Calu3 (cell line): ENCODE measurements at regions not wholly inside any gene's neighbourhood (a gene's known extent, or its start where the extent isn't known, plus 50 kb on each side); places are given as distances from the start of the nearest gene placed in this dataset.

Experiments
- BruUV-seq: library from RNA; stranded (reverse); fragments of 400-500 nt; replicated peaks from 2 replicates; lab custom pipeline; 2021; lab: Mats Ljungman, UMichigan
- CTCF ChIA-PET: fragments of 300-600 bp; sonication (Branson Sonifier 250); formaldehyde crosslinking; loops from one replicate; lab custom pipeline; 2022; ENCODE audit warnings: antibody characterized with exemption; lab: Charles Lee
- DNase-seq: peaks from one replicate; pipeline ENCODE4 v3.0.0; 2022
- H3K27ac Mint-ChIP-seq: one replicate; pipeline ENCODE4 v1.8.0; 2022; ENCODE audit warnings: mixed read lengths; ENCODE audit not compliant: unreplicated experiment
- H3K27me3 Mint-ChIP-seq: one replicate; pipeline ENCODE4 v1.8.0; 2022; ENCODE audit warnings: mixed read lengths; ENCODE audit not compliant: unreplicated experiment
- H3K36me3 Mint-ChIP-seq: one replicate; pipeline ENCODE4 v1.8.0; 2022; ENCODE audit warnings: mild to moderate bottlenecking, moderate library complexity, mixed read lengths; ENCODE audit not compliant: insufficient read depth, unreplicated experiment
- H3K4me1 Mint-ChIP-seq: one replicate; pipeline ENCODE4 v1.8.0; 2022; ENCODE audit warnings: mild to moderate bottlenecking, low read depth, mixed read lengths; ENCODE audit not compliant: unreplicated experiment
- H3K4me3 Mint-ChIP-seq: one replicate; pipeline ENCODE4 v1.8.0; 2022; ENCODE audit warnings: mild to moderate bottlenecking, low read depth, moderate library complexity, mixed read lengths; ENCODE audit not compliant: unreplicated experiment
- H3K9me3 Mint-ChIP-seq: one replicate; pipeline ENCODE4 v1.8.0; 2022; ENCODE audit warnings: low read depth, mixed read lengths; ENCODE audit not compliant: unreplicated experiment
- intact Hi-C: fragments of 100-400 bp; cut with micrococcal nuclease; formaldehyde crosslinking; loops from one replicate; pipeline ENCODE4 v1.10.0; 2022; ENCODE audit not compliant: unreplicated experiment
- TF ChIP-seq, protein P1 (sequence below): fragments of 200-600 bp; IDR thresholded peaks from one replicate; pipeline ENCODE4 v1.8.0; 2022; ENCODE audit warnings: antibody characterized with exemption; ENCODE audit not compliant: unreplicated experiment

DNA sequence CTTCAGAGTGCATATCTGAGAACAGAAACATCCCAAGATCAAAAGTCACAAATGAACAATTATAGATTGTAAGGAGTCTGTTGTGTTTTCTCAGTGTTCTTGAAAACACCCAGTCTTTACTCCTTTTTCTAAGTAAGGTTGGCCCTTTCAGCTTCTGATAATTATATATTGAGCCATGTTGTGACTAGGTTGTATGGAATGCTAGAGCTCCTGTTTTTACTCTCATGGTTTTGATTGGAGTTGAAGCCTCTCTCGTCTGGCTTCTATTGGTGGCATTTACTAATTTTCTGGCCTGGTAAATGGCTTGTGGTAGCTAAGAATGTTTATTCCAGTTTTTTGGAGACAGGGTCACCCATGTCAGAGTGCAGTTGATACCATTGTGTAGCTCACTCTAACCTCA is 84.7 kb downstream of the NDUFS5 start:
- TF ChIP-seq, protein P1, sequence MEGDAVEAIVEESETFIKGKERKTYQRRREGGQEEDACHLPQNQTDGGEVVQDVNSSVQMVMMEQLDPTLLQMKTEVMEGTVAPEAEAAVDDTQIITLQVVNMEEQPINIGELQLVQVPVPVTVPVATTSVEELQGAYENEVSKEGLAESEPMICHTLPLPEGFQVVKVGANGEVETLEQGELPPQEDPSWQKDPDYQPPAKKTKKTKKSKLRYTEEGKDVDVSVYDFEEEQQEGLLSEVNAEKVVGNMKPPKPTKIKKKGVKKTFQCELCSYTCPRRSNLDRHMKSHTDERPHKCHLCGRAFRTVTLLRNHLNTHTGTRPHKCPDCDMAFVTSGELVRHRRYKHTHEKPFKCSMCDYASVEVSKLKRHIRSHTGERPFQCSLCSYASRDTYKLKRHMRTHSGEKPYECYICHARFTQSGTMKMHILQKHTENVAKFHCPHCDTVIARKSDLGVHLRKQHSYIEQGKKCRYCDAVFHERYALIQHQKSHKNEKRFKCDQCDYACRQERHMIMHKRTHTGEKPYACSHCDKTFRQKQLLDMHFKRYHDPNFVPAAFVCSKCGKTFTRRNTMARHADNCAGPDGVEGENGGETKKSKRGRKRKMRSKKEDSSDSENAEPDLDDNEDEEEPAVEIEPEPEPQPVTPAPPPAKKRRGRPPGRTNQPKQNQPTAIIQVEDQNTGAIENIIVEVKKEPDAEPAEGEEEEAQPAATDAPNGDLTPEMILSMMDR = no peak
- CTCF ChIA-PET = interaction anchor here (1.2 to 1.3 kb wide), 2 partner anchors 80 to 82 kb away, joined by 3 read pairs; no protein-coding TSS in a partner anchor
- no TSS peak for BruUV-seq
- Mint-ChIP-seq H3K9me3 (no peaks in the 10 kb centered on the region), H3K4me1 (peaks cover 9% of the 10 kb centered on the region), H3K27ac (no peak overlapping the region), H3K4me3 (no peak overlapping the region), H3K36me3 (no peaks in the 10 kb centered on the region), H3K27me3 (no peaks in the 10 kb centered on the region)
- no peak for DNase-seq
- intact Hi-C loops = no loop called here

- H3K9me3 Mint-ChIP-seq = no peaks in the 10 kb centered on the region
- TF ChIP-seq, protein P1 = no peak
- no peak for DNase-seq
- no TSS peak for BruUV-seq
- H3K4me3 Mint-ChIP-seq = no peak overlapping the region
- H3K36me3 Mint-ChIP-seq = no peaks in the 10 kb centered on the region
- no peaks in the 10 kb centered on the region for H3K27me3 Mint-ChIP-seq
- CTCF ChIA-PET = interaction anchor here (0.6 to 1.4 kb wide), 2 partner anchors 20 to 67 kb away, joined by 3 to 4 read pairs; no protein-coding TSS in a partner anchor
- intact Hi-C loops = no loop called here
- no peak overlapping the region for H3K27ac Mint-ChIP-seq
- H3K4me1 Mint-ChIP-seq = peaks cover 18% of the 10 kb centered on the region
Observed at GRCh38 chr1:39113109-39113743, 87.1 kb downstream of the NDUFS5 start.

- H3K4me1 Mint-ChIP-seq = peaks cover 13% of the 10 kb centered on the region
- H3K27ac Mint-ChIP-seq = no peak overlapping the region
- CTCF ChIA-PET = no interaction called here
- H3K4me3 Mint-ChIP-seq = no peak overlapping the region
- DNase-seq = no peak
- H3K9me3 Mint-ChIP-seq = no peaks in the 10 kb centered on the region
- no peaks in the 10 kb centered on the region for H3K36me3 Mint-ChIP-seq
- TF ChIP-seq, protein P1 = no peak
- intact Hi-C loops = loop anchor here (5.0 kb wide), 1 partner anchor 67 kb away; no protein-coding TSS in a partner anchor
- no peaks in the 10 kb centered on the region for H3K27me3 Mint-ChIP-seq
- no TSS peak for BruUV-seq
Observed at GRCh38 chr1:39115271-39116110, 89.0 kb upstream of the MACF1 start.

DNA sequence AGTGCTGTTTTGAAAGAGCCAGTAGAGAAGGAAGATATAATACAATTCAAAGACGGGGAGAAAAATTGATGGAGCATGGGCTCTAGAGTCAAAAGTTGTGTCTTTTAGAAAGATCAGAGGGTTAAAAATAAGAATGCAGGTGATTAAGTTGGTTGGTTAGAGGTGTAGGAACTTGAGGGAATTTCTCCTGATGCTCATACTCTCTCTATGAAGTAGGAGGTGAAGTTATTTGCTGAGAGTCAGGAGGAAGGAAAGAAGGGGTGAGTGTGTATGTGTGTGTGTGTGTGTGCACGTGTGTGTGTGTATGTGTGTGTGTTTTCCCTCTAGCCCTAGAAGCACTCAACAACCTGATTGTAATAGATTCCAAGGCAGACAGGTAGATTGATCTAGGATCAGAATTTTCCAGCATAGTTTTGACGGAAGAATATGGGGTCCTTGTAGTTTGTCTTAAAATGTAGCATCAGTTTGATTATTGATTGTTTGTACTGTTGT is 88.3 kb upstream of the MACF1 start:
- Mint-ChIP-seq H3K4me3 (no peak overlapping the region), H3K36me3 (no peaks in the 10 kb centered on the region), H3K9me3 (no peaks in the 10 kb centered on the region), H3K4me1 (peaks cover 9% of the 10 kb centered on the region), H3K27me3 (no peaks in the 10 kb centered on the region), H3K27ac (no peak overlapping the region)
- intact Hi-C loops = loop anchor here (5.0 kb wide), 1 partner anchor 66 kb away; no protein-coding TSS in a partner anchor
- CTCF ChIA-PET = interaction anchor here (0.6 to 1.9 kb wide), 8 partner anchors 9 to 142 kb away, joined by 3 to 8 read pairs (median 4); no protein-coding TSS in a partner anchor
- TF ChIP-seq, protein P1 = no peak
- DNase-seq = no peak
- BruUV-seq = no TSS peak
